ENCODE measurements at regions not wholly inside any gene's neighbourhood (a gene's known extent, or its start where the extent isn't known, plus 50 kb on each side); places are given as distances from the start of the nearest gene placed in this dataset.

DNA sequence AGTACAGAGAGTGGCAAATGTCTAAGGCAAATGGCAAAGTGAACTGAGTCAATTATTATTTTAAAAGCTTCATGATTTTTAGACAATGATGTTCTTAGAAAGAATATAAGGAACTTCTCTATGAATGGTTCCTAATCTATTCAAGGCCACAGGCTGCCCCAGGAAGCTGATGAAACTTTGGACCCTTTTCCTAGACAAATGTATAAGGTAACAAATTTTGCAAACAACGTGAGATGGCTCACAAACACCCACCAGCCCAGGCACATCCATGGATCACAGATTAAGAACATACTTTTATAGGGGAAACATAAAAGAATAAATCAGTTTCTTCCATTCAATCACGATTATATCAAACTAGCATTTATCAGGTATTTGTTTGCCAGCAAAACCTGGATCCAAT is 659.0 kb downstream of the IRS1 start:
- TF ChIP-seq, protein P1, sequence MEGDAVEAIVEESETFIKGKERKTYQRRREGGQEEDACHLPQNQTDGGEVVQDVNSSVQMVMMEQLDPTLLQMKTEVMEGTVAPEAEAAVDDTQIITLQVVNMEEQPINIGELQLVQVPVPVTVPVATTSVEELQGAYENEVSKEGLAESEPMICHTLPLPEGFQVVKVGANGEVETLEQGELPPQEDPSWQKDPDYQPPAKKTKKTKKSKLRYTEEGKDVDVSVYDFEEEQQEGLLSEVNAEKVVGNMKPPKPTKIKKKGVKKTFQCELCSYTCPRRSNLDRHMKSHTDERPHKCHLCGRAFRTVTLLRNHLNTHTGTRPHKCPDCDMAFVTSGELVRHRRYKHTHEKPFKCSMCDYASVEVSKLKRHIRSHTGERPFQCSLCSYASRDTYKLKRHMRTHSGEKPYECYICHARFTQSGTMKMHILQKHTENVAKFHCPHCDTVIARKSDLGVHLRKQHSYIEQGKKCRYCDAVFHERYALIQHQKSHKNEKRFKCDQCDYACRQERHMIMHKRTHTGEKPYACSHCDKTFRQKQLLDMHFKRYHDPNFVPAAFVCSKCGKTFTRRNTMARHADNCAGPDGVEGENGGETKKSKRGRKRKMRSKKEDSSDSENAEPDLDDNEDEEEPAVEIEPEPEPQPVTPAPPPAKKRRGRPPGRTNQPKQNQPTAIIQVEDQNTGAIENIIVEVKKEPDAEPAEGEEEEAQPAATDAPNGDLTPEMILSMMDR (IDR thresholded peaks at IDR 0.05): no peak
- no peak for TF ChIP-seq POLR2A (IDR thresholded peaks at IDR 0.05)
